GM18520 (cell line): ENCODE measurements at regions not wholly inside any gene's neighbourhood (a gene's known extent, or its start where the extent isn't known, plus 50 kb on each side); places are given as distances from the start of the nearest gene placed in this dataset.
A peak's percentile ranks its signal among the peaks of the same experiment; 100 is the strongest.

Experiments used
- ATAC-seq: cut with Tn5 transposase; IDR thresholded peaks from one replicate; pipeline ENCODE4 v1.9.1; 2021; ENCODE audit not compliant: unreplicated experiment

GRCh38 chr2:11920993-11921583 is 174.7 kb downstream of the LPIN1 start:
- ATAC-seq = no peak

- ATAC-seq = no peak
Measured at GRCh38 chr2:11922294-11922693, 175.9 kb downstream of the LPIN1 start.

GRCh38 chr2:11923935-11924334 is 177.5 kb downstream of the LPIN1 start:
- ATAC-seq = no peak

- no peak for ATAC-seq
Measured at GRCh38 chr2:11925295-11926066, 179.0 kb downstream of the LPIN1 start.

GRCh38 chr2:11930211-11930761 is 183.9 kb downstream of the LPIN1 start:
- ATAC-seq = no peak

GRCh38 chr2:11932048-11932512 is 185.6 kb downstream of the LPIN1 start:
- no peak for ATAC-seq

- ATAC-seq = no peak
Measured at GRCh38 chr2:11932962-11933361, 186.5 kb downstream of the LPIN1 start.

- no peak for ATAC-seq
Measured at GRCh38 chr2:11933854-11934253, 187.4 kb downstream of the LPIN1 start.

GRCh38 chr2:11936761-11937160 is 190.3 kb downstream of the LPIN1 start:
- ATAC-seq = no peak

GRCh38 chr2:11938196-11938595 is 191.8 kb downstream of the LPIN1 start:
- no peak for ATAC-seq

GRCh38 chr2:11939523-11939922 is 193.1 kb downstream of the LPIN1 start:
- ATAC-seq = no peak

GRCh38 chr2:11940121-11940743 is 193.8 kb downstream of the LPIN1 start:
- ATAC-seq = no peak

GRCh38 chr2:11940799-11941198 is 194.4 kb downstream of the LPIN1 start:
- no peak for ATAC-seq

- no peak for ATAC-seq
Measured at GRCh38 chr2:11941201-11942177, 195.1 kb downstream of the LPIN1 start.

- no peak for ATAC-seq
Measured at GRCh38 chr2:11942178-11942569, 195.7 kb downstream of the LPIN1 start.

GRCh38 chr2:11944311-11944710 is 197.9 kb downstream of the LPIN1 start:
- no peak for ATAC-seq

GRCh38 chr2:11945139-11946126 is 199.0 kb downstream of the LPIN1 start:
- ATAC-seq = peak; percentile 89

GRCh38 chr2:11947956-11948355 is 201.5 kb downstream of the LPIN1 start:
- ATAC-seq = no peak

GRCh38 chr2:11949732-11950523 is 203.5 kb downstream of the LPIN1 start:
- no peak for ATAC-seq
